ENCODE measurements at regions not wholly inside any gene's neighbourhood (a gene's known extent, or its start where the extent isn't known, plus 50 kb on each side); places are given as distances from the start of the nearest gene placed in this dataset.

GRCh38 chr5:169494383-169494935, 89.1 kb upstream of the SPDL1 start:
- H3K4me3 ChIP-seq (ENCODE audit: low read depth, low read length), result no peak overlapping the region
- TF ChIP-seq CTCF (IDR thresholded peaks at IDR 0.05; ENCODE audit: insufficient read depth, low read depth, low read length, missing control alignments), result no peak

GRCh38 chr5:169474226-169474625, 109.3 kb upstream of the SPDL1 start:
- TF ChIP-seq CTCF (IDR thresholded peaks at IDR 0.05; ENCODE audit: insufficient read depth, low read depth, low read length, missing control alignments), result no peak
- DNase-seq (ENCODE audit: low read depth), result no peak

More at GRCh38 chr5:169494383-169494935, 89.1 kb upstream of the SPDL1 start:
- no peak for DNase-seq (ENCODE audit: low read depth)

GRCh38 chr5:169472544-169472943, 111.0 kb upstream of the SPDL1 start:
- no peak overlapping the region for H3K4me3 ChIP-seq (ENCODE audit: low read depth, low read length)
- no peak for DNase-seq (ENCODE audit: low read depth)
- TF ChIP-seq CTCF (IDR thresholded peaks at IDR 0.05; ENCODE audit: insufficient read depth, low read depth, low read length, missing control alignments), result no peak

More at GRCh38 chr5:169474226-169474625, 109.3 kb upstream of the SPDL1 start:
- H3K4me3 ChIP-seq (ENCODE audit: low read depth, low read length), result no peak overlapping the region

- no peak overlapping the region for H3K4me3 ChIP-seq (ENCODE audit: low read depth, low read length)
- TF ChIP-seq CTCF (IDR thresholded peaks at IDR 0.05; ENCODE audit: insufficient read depth, low read depth, low read length, missing control alignments), result no peak
- no peak for DNase-seq (ENCODE audit: low read depth)
These were observed 112.6 kb upstream of the SPDL1 start for GRCh38 chr5:169471021-169471420.

- DNase-seq (ENCODE audit: low read depth), result no peak
- H3K4me3 ChIP-seq (ENCODE audit: low read depth, low read length), result no peak overlapping the region
- no peak for TF ChIP-seq CTCF (IDR thresholded peaks at IDR 0.05; ENCODE audit: insufficient read depth, low read depth, low read length, missing control alignments)
These were observed 116.4 kb upstream of the SPDL1 start for GRCh38 chr5:169467041-169467771.

- H3K4me3 ChIP-seq (ENCODE audit: low read depth, low read length), result no peak overlapping the region
- no peak for TF ChIP-seq CTCF (IDR thresholded peaks at IDR 0.05; ENCODE audit: insufficient read depth, low read depth, low read length, missing control alignments)
- no peak for DNase-seq (ENCODE audit: low read depth)
These were observed 122.7 kb upstream of the SPDL1 start for GRCh38 chr5:169460896-169461295.

All from GM12865 (cell line).